ENCODE measurements at regions not wholly inside any gene's neighbourhood (a gene's known extent, or its start where the extent isn't known, plus 50 kb on each side); places are given as distances from the start of the nearest gene placed in this dataset.

DNA sequence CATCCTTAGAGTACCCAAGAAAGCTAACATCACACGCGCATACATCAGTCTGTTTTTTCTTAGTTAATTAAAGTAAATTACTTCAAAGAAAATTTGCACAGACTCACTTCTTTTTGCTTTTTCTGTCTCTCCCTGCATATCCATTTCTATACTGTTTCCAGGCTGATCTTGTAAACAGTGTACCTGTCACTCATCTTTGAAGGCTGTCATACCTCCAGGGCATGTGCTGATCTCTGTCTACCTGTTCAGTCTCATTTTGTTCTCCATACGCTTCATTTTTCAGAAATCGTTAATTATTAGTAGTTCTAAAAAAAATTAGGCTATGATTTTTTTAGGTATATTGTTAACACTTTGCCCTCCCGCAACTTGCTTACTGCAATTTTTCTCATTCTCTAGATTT, 313.9 kb upstream of the ROBO2 start:
- no peak overlapping the region for H3K9ac ChIP-seq (ENCODE audit: low read length)
- no peaks in the 10 kb centered on the region for H3K79me2 ChIP-seq (ENCODE audit: control insufficient read depth, insufficient read depth, low read length)
- no peak overlapping the region for H3K4me3 ChIP-seq (ENCODE audit: low read length)
- no peak overlapping the region for H2AK5ac ChIP-seq (ENCODE audit: low read length)
- H2BK120ac ChIP-seq (ENCODE audit: low read depth, low read length): no peak overlapping the region
- H4K8ac ChIP-seq (ENCODE audit: low read depth, low read length): no peak overlapping the region
- H3K79me1 ChIP-seq (ENCODE audit: low read length): no peaks in the 10 kb centered on the region
- no peak overlapping the region for H3K4ac ChIP-seq (ENCODE audit: low read depth, low read length)
- DNase-seq: no peak
- H3K27ac ChIP-seq (ENCODE audit: low read depth, low read length): no peak overlapping the region
- H3K4me1 ChIP-seq (ENCODE audit: control insufficient read depth, low read depth, low read length): no peaks in the 10 kb centered on the region
- no peak overlapping the region for H3K56ac ChIP-seq (ENCODE audit: low read length)
- H3K23ac ChIP-seq (ENCODE audit: low read length): no peak overlapping the region
- no peak overlapping the region for H2BK5ac ChIP-seq (ENCODE audit: low read length)
- H3K36me3 ChIP-seq (ENCODE audit: control insufficient read depth, insufficient read depth, low read length): no peaks in the 10 kb centered on the region
- H4K5ac ChIP-seq (ENCODE audit: low read length): no peak overlapping the region
- no peak overlapping the region for H3K18ac ChIP-seq (ENCODE audit: low read length)
- no CpG with 5 or more reads among the region's 5 CpGs for WGBS (ENCODE audit: extremely low coverage, insufficient coverage, low lambda C conversion rate)
- H3K27me3 ChIP-seq (ENCODE audit: insufficient read depth, low read length, poor library complexity): no peaks in the 10 kb centered on the region
- no peak overlapping the region for H2BK15ac ChIP-seq (replicated peaks; ENCODE audit: low read depth)
- H3K4me2 ChIP-seq (ENCODE audit: low read length): no peak overlapping the region

DNA sequence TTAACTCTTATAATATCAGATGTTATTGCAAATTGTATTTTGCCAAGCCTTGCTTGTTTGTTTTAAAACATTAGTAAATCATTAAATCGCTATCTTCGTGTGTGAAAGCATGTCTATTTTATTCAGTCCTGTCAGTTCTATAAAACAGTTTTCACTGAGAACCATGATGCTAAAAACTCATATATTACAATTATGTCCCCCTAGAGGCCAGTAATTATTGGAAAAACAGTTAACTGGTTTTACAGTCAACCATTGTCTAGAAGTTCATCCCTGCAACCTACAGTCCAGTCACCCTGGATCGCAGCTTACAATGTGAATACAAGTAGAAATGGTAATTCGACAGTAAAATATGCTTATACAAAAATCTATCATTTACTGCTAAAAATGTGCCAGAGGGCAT, 311.5 kb upstream of the ROBO2 start:
- Histone ChIP-seq H3K4me3 (ENCODE audit: low read length) (no peak overlapping the region), H3K4me2 (ENCODE audit: low read length) (no peak overlapping the region), H2BK5ac (ENCODE audit: low read length) (no peak overlapping the region), H4K8ac (ENCODE audit: low read depth, low read length) (no peak overlapping the region), H2BK120ac (ENCODE audit: low read depth, low read length) (no peak overlapping the region), H3K27me3 (ENCODE audit: insufficient read depth, low read length, poor library complexity) (no peaks in the 10 kb centered on the region), H3K23ac (ENCODE audit: low read length) (no peak overlapping the region), H3K56ac (ENCODE audit: low read length) (no peak overlapping the region), H3K4me1 (ENCODE audit: control insufficient read depth, low read depth, low read length) (no peaks in the 10 kb centered on the region), H3K4ac (ENCODE audit: low read depth, low read length) (no peak overlapping the region), H2AK5ac (ENCODE audit: low read length) (no peak overlapping the region), H3K18ac (ENCODE audit: low read length) (no peak overlapping the region), H3K36me3 (ENCODE audit: control insufficient read depth, insufficient read depth, low read length) (no peaks in the 10 kb centered on the region), H3K9ac (ENCODE audit: low read length) (no peak overlapping the region), H2BK15ac (replicated peaks; ENCODE audit: low read depth) (no peak overlapping the region), H3K79me1 (ENCODE audit: low read length) (no peaks in the 10 kb centered on the region), H3K27ac (ENCODE audit: low read depth, low read length) (no peak overlapping the region), H4K5ac (ENCODE audit: low read length) (no peak overlapping the region), H3K79me2 (ENCODE audit: control insufficient read depth, insufficient read depth, low read length) (no peaks in the 10 kb centered on the region)
- no peak for DNase-seq
- no CpG with 5 or more reads among the region's 4 CpGs for WGBS (ENCODE audit: extremely low coverage, insufficient coverage, low lambda C conversion rate)

DNA sequence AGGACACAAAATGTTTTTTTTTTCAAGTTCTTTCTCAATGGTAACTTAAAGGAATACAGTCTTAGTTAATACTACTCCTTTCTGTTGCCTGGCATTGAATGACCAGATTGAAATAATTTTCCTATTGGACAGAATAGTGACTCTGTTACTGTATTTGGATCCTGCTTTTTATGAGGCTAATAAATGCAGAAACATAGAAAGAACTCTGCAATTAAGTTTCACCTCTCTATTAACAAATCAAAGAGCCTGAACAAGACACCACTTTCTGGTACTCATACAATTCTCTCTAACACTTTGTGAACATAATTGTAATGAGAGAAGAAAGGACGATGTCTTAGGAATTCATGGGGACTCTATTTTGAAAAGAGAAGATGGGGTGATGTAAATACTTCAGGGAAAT, 308.4 kb upstream of the ROBO2 start:
- Histone ChIP-seq H2BK120ac (ENCODE audit: low read depth, low read length) (no peak overlapping the region), H3K27me3 (ENCODE audit: insufficient read depth, low read length, poor library complexity) (no peaks in the 10 kb centered on the region), H3K9ac (ENCODE audit: low read length) (no peak overlapping the region), H4K8ac (ENCODE audit: low read depth, low read length) (no peak overlapping the region), H3K79me1 (ENCODE audit: low read length) (no peaks in the 10 kb centered on the region), H3K23ac (ENCODE audit: low read length) (no peak overlapping the region), H2AK5ac (ENCODE audit: low read length) (no peak overlapping the region), H3K79me2 (ENCODE audit: control insufficient read depth, insufficient read depth, low read length) (no peaks in the 10 kb centered on the region), H2BK15ac (replicated peaks; ENCODE audit: low read depth) (no peak overlapping the region), H3K18ac (ENCODE audit: low read length) (no peak overlapping the region), H4K5ac (ENCODE audit: low read length) (no peak overlapping the region), H3K36me3 (ENCODE audit: control insufficient read depth, insufficient read depth, low read length) (no peaks in the 10 kb centered on the region), H3K27ac (ENCODE audit: low read depth, low read length) (no peak overlapping the region), H3K4me3 (ENCODE audit: low read length) (no peak overlapping the region), H3K4ac (ENCODE audit: low read depth, low read length) (no peak overlapping the region), H3K4me2 (ENCODE audit: low read length) (no peak overlapping the region), H2BK5ac (ENCODE audit: low read length) (no peak overlapping the region), H3K4me1 (ENCODE audit: control insufficient read depth, low read depth, low read length) (no peaks in the 10 kb centered on the region), H3K56ac (ENCODE audit: low read length) (no peak overlapping the region)
- no CpG with 5 or more reads among the region's 1 CpG for WGBS (ENCODE audit: extremely low coverage, insufficient coverage, low lambda C conversion rate)
- DNase-seq: no peak

DNA sequence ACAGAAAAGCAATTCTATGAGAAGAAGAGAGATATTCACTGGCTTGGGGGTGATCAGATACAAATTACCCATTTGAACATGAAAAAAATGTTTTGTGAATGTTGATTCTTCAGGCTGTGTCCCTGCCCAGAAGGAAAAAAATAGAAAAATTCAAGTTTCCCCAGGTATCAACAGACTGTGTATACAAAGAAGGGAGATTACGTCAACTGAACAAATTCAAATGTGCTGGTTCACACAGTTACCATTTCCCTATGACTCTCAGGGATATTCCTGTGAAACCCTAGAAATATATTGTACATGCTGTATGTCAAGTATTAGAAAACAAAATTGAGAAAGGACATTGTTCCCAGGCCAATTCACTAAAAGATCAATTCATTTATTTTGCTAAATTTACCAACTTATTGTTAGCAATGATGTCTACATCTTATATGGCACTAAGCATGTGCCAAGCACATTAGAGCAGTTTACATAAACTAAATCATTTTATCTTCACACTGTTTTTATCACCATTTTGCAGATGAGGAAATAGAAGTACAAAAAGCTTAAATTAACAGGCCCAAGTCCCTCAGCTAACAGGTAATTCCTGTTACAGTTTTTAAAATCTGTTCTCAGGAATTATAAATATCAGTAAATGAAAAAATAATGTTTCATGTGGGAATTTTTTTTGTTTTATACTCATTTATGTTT, 306.7 kb upstream of the ROBO2 start:
- no peak overlapping the region for H2BK120ac ChIP-seq (ENCODE audit: low read depth, low read length)
- WGBS (ENCODE audit: extremely low coverage, insufficient coverage, low lambda C conversion rate): no CpG with 5 or more reads among the region's 1 CpG
- H3K27me3 ChIP-seq (ENCODE audit: insufficient read depth, low read length, poor library complexity): no peaks in the 10 kb centered on the region
- H3K79me2 ChIP-seq (ENCODE audit: control insufficient read depth, insufficient read depth, low read length): no peaks in the 10 kb centered on the region
- H2BK5ac ChIP-seq (ENCODE audit: low read length): no peak overlapping the region
- no peak overlapping the region for H3K56ac ChIP-seq (ENCODE audit: low read length)
- DNase-seq: no peak
- H3K4me3 ChIP-seq (ENCODE audit: low read length): no peak overlapping the region
- no peak overlapping the region for H4K8ac ChIP-seq (ENCODE audit: low read depth, low read length)
- H4K5ac ChIP-seq (ENCODE audit: low read length): no peak overlapping the region
- H2AK5ac ChIP-seq (ENCODE audit: low read length): no peak overlapping the region
- no peaks in the 10 kb centered on the region for H3K4me1 ChIP-seq (ENCODE audit: control insufficient read depth, low read depth, low read length)
- H3K4me2 ChIP-seq (ENCODE audit: low read length): no peak overlapping the region
- H3K23ac ChIP-seq (ENCODE audit: low read length): no peak overlapping the region
- H3K9ac ChIP-seq (ENCODE audit: low read length): no peak overlapping the region
- no peak overlapping the region for H2BK15ac ChIP-seq (replicated peaks; ENCODE audit: low read depth)
- no peak overlapping the region for H3K27ac ChIP-seq (ENCODE audit: low read depth, low read length)
- no peaks in the 10 kb centered on the region for H3K79me1 ChIP-seq (ENCODE audit: low read length)
- H3K4ac ChIP-seq (ENCODE audit: low read depth, low read length): no peak overlapping the region
- H3K18ac ChIP-seq (ENCODE audit: low read length): no peak overlapping the region
- H3K36me3 ChIP-seq (ENCODE audit: control insufficient read depth, insufficient read depth, low read length): no peaks in the 10 kb centered on the region

DNA sequence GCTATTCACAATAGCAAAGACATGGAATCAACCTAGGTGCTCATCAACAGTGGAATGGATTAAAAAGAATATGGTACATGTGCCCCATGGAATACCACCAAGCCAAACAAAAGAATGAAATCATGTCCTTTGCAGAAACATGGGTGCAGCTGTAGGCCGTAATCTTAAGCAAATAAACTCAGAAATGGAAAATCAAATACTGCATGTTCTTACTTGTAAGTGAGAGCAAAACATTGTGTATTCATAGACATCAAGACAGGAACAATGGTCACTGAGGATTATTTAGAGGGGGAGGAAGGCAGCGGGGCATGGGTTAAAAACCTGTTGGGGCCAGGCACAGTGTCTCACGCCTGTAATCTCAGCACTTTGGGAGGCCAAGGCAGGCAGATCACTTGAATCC, 304.7 kb upstream of the ROBO2 start:
- no peaks in the 10 kb centered on the region for H3K27me3 ChIP-seq (ENCODE audit: insufficient read depth, low read length, poor library complexity)
- H4K5ac ChIP-seq (ENCODE audit: low read length): no peak overlapping the region
- no peak overlapping the region for H3K4me2 ChIP-seq (ENCODE audit: low read length)
- no peak overlapping the region for H3K23ac ChIP-seq (ENCODE audit: low read length)
- H3K18ac ChIP-seq (ENCODE audit: low read length): no peak overlapping the region
- H3K4ac ChIP-seq (ENCODE audit: low read depth, low read length): no peak overlapping the region
- no peak overlapping the region for H3K27ac ChIP-seq (ENCODE audit: low read depth, low read length)
- H3K79me1 ChIP-seq (ENCODE audit: low read length): no peaks in the 10 kb centered on the region
- no CpG with 5 or more reads among the region's 3 CpGs for WGBS (ENCODE audit: extremely low coverage, insufficient coverage, low lambda C conversion rate)
- no peak overlapping the region for H3K4me3 ChIP-seq (ENCODE audit: low read length)
- no peaks in the 10 kb centered on the region for H3K4me1 ChIP-seq (ENCODE audit: control insufficient read depth, low read depth, low read length)
- H2BK5ac ChIP-seq (ENCODE audit: low read length): no peak overlapping the region
- H2AK5ac ChIP-seq (ENCODE audit: low read length): no peak overlapping the region
- no peak overlapping the region for H3K9ac ChIP-seq (ENCODE audit: low read length)
- H2BK120ac ChIP-seq (ENCODE audit: low read depth, low read length): no peak overlapping the region
- no peak overlapping the region for H4K8ac ChIP-seq (ENCODE audit: low read depth, low read length)
- no peaks in the 10 kb centered on the region for H3K79me2 ChIP-seq (ENCODE audit: control insufficient read depth, insufficient read depth, low read length)
- no peak overlapping the region for H3K56ac ChIP-seq (ENCODE audit: low read length)
- no peak overlapping the region for H2BK15ac ChIP-seq (replicated peaks; ENCODE audit: low read depth)
- DNase-seq: peak; percentile 12
- H3K36me3 ChIP-seq (ENCODE audit: control insufficient read depth, insufficient read depth, low read length): no peaks in the 10 kb centered on the region

DNA sequence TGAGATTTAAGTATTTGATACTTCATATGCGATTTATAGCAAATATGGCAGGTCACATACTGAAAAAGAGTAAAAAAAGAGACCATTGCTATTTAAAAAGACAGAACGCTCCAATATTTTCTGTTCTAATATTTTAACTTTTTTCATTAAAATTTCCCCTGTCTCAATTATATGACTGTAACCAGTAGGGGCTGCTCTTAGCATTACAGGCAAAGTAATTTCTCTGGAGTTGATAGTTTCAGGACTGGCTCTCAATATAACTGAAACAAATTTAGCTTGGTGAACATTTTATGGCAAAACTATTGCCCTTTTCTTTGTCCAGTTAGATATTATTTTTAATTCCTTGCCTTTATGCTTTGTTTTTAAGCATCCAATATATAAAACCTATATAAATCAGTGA, 286.3 kb upstream of the ROBO2 start:
- Histone ChIP-seq H3K27ac (ENCODE audit: low read depth, low read length) (no peak overlapping the region), H3K4me3 (ENCODE audit: low read length) (no peak overlapping the region), H3K56ac (ENCODE audit: low read length) (no peak overlapping the region), H2AK5ac (ENCODE audit: low read length) (no peak overlapping the region), H3K79me1 (ENCODE audit: low read length) (no peaks in the 10 kb centered on the region), H3K9ac (ENCODE audit: low read length) (no peak overlapping the region), H4K8ac (ENCODE audit: low read depth, low read length) (no peak overlapping the region), H3K27me3 (ENCODE audit: insufficient read depth, low read length, poor library complexity) (no peaks in the 10 kb centered on the region), H2BK15ac (replicated peaks; ENCODE audit: low read depth) (no peak overlapping the region), H3K4ac (ENCODE audit: low read depth, low read length) (no peak overlapping the region), H3K4me2 (ENCODE audit: low read length) (no peak overlapping the region), H4K5ac (ENCODE audit: low read length) (no peak overlapping the region), H3K4me1 (ENCODE audit: control insufficient read depth, low read depth, low read length) (no peaks in the 10 kb centered on the region), H3K23ac (ENCODE audit: low read length) (no peak overlapping the region), H3K36me3 (ENCODE audit: control insufficient read depth, insufficient read depth, low read length) (no peaks in the 10 kb centered on the region), H3K79me2 (ENCODE audit: control insufficient read depth, insufficient read depth, low read length) (no peaks in the 10 kb centered on the region), H2BK120ac (ENCODE audit: low read depth, low read length) (no peak overlapping the region), H3K18ac (ENCODE audit: low read length) (no peak overlapping the region), H2BK5ac (ENCODE audit: low read length) (no peak overlapping the region)
- WGBS (ENCODE audit: extremely low coverage, insufficient coverage, low lambda C conversion rate): no CpG with 5 or more reads among the region's 2 CpGs
- peak; percentile 2 for DNase-seq

Measured in mesendoderm (in vitro differentiated cells).